ENCODE measurements at regions not wholly inside any gene's neighbourhood (a gene's known extent, or its start where the extent isn't known, plus 50 kb on each side); places are given as distances from the start of the nearest gene placed in this dataset.
A peak's percentile ranks its signal among the peaks of the same experiment; 100 is the strongest.

DNA sequence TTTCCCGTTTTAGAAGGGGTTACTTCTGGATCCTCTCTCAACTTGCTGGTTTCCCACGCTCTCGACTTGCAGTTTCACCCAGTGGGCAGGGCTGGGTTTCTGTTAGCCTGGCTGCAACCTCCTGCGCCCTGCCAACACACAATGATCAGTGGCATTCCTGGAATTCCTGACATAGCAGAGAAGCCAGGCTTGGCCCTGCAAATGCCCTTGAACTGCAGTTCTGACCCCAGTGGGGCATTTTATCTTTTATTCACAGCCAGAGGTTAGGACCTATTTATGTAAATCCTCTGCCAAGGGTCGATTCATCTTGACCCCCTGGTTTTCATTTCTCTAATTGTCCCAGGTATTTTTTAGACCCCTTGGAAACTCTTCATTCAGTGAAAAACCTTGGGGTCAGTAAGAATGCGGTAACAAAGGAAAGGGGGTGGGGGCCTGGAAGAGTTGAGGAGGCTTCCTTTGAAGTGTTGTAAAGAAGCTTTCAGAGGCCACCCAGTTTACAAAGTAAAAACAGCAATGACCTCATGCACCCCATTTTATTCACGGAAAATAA is 217.6 kb downstream of the ZNF674 start (continued):
- TF ChIP-seq, protein P1, sequence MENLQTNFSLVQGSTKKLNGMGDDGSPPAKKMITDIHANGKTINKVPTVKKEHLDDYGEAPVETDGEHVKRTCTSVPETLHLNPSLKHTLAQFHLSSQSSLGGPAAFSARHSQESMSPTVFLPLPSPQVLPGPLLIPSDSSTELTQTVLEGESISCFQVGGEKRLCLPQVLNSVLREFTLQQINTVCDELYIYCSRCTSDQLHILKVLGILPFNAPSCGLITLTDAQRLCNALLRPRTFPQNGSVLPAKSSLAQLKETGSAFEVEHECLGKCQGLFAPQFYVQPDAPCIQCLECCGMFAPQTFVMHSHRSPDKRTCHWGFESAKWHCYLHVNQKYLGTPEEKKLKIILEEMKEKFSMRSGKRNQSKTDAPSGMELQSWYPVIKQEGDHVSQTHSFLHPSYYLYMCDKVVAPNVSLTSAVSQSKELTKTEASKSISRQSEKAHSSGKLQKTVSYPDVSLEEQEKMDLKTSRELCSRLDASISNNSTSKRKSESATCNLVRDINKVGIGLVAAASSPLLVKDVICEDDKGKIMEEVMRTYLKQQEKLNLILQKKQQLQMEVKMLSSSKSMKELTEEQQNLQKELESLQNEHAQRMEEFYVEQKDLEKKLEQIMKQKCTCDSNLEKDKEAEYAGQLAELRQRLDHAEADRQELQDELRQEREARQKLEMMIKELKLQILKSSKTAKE (CRISPR knock-in tag; IDR thresholded peaks at IDR 0.05; ENCODE audit: borderline replicate concordance), result peak; percentile 35; the same call in 1 of the 2 replicates
- TF ChIP-seq ZNF792 (CRISPR knock-in tag; IDR thresholded peaks at IDR 0.05) (no peak), PRPF4 (IDR thresholded peaks at IDR 0.05; ENCODE audit: low read depth, low read length, poor library complexity, severe bottlenecking) (no peak), GTF3A (CRISPR knock-in tag; conservative IDR thresholded peaks at IDR 0.05) (no peak), ZSCAN31 (CRISPR knock-in tag; IDR thresholded peaks at IDR 0.05; ENCODE audit: low read depth) (peak; percentile 65; the same call in 1 of the 2 replicates), FOXP1 (IDR thresholded peaks at IDR 0.05) (no peak), FOXP1 (CRISPR knock-in tag; IDR thresholded peaks at IDR 0.05) (peak; percentile 7; the same call in 1 of the 2 replicates), PRMT3 (CRISPR knock-in tag; IDR thresholded peaks at IDR 0.05; ENCODE audit: borderline replicate concordance, low read depth) (no peak), TRIM24 (CRISPR knock-in tag; IDR thresholded peaks at IDR 0.05) (no peak), ISX (CRISPR knock-in tag; conservative IDR thresholded peaks at IDR 0.05) (no peak), CBX1 (IDR thresholded peaks at IDR 0.05; ENCODE audit: low read depth) (no peak), ZNF547 (CRISPR knock-in tag; IDR thresholded peaks at IDR 0.05) (no peak), KDM1A (CRISPR knock-in tag; IDR thresholded peaks at IDR 0.05) (no peak), BRD4 (CRISPR knock-in tag; IDR thresholded peaks at IDR 0.05) (no peak; the same call in 1 of the 2 replicates), KDM4B (CRISPR knock-in tag; IDR thresholded peaks at IDR 0.05) (no peak)
- TF ChIP-seq, protein P2, sequence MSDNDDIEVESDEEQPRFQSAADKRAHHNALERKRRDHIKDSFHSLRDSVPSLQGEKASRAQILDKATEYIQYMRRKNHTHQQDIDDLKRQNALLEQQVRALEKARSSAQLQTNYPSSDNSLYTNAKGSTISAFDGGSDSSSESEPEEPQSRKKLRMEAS (IDR thresholded peaks at IDR 0.05), result peak; percentile 38; the same call in 1 of the 2 replicates
- TF ChIP-seq, protein P3, sequence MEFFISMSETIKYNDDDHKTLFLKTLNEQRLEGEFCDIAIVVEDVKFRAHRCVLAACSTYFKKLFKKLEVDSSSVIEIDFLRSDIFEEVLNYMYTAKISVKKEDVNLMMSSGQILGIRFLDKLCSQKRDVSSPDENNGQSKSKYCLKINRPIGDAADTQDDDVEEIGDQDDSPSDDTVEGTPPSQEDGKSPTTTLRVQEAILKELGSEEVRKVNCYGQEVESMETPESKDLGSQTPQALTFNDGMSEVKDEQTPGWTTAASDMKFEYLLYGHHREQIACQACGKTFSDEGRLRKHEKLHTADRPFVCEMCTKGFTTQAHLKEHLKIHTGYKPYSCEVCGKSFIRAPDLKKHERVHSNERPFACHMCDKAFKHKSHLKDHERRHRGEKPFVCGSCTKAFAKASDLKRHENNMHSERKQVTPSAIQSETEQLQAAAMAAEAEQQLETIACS (CRISPR knock-in tag; IDR thresholded peaks at IDR 0.05), result no peak
- TF ChIP-seq, protein P4, sequence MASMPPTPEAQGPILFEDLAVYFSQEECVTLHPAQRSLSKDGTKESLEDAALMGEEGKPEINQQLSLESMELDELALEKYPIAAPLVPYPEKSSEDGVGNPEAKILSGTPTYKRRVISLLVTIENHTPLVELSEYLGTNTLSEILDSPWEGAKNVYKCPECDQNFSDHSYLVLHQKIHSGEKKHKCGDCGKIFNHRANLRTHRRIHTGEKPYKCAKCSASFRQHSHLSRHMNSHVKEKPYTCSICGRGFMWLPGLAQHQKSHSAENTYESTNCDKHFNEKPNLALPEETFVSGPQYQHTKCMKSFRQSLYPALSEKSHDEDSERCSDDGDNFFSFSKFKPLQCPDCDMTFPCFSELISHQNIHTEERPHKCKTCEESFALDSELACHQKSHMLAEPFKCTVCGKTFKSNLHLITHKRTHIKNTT (CRISPR knock-in tag; IDR thresholded peaks at IDR 0.05), result no peak
- TF ChIP-seq, protein P5, sequence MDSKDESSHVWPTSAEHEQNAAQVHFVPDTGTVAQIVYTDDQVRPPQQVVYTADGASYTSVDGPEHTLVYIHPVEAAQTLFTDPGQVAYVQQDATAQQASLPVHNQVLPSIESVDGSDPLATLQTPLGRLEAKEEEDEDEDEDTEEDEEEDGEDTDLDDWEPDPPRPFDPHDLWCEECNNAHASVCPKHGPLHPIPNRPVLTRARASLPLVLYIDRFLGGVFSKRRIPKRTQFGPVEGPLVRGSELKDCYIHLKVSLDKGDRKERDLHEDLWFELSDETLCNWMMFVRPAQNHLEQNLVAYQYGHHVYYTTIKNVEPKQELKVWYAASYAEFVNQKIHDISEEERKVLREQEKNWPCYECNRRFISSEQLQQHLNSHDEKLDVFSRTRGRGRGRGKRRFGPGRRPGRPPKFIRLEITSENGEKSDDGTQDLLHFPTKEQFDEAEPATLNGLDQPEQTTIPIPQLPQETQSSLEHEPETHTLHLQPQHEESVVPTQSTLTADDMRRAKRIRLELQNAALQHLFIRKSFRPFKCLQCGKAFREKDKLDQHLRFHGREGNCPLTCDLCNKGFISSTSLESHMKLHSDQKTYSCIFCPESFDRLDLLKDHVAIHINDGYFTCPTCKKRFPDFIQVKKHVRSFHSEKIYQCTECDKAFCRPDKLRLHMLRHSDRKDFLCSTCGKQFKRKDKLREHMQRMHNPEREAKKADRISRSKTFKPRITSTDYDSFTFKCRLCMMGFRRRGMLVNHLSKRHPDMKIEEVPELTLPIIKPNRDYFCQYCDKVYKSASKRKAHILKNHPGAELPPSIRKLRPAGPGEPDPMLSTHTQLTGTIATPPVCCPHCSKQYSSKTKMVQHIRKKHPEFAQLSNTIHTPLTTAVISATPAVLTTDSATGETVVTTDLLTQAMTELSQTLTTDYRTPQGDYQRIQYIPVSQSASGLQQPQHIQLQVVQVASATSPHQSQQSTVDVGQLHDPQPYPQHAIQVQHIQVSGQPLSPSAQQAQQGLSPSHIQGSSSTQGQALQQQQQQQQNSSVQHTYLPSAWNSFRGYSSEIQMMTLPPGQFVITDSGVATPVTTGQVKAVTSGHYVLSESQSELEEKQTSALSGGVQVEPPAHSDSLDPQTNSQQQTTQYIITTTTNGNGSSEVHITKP (CRISPR knock-in tag; IDR thresholded peaks at IDR 0.05; ENCODE audit: low read depth), result no peak
- TF ChIP-seq, protein P6, sequence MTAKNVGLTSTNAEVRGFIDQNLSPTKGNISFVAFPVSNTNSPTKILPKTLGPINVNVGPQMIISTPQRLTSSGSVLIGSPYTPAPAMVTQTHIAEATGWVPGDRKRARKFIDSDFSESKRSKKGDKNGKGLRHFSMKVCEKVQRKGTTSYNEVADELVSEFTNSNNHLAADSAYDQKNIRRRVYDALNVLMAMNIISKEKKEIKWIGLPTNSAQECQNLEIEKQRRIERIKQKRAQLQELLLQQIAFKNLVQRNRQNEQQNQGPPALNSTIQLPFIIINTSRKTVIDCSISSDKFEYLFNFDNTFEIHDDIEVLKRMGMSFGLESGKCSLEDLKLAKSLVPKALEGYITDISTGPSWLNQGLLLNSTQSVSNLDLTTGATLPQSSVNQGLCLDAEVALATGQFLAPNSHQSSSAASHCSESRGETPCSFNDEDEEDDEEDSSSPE (CRISPR knock-in tag; IDR thresholded peaks at IDR 0.05), result no peak
- TF ChIP-seq, protein P7, sequence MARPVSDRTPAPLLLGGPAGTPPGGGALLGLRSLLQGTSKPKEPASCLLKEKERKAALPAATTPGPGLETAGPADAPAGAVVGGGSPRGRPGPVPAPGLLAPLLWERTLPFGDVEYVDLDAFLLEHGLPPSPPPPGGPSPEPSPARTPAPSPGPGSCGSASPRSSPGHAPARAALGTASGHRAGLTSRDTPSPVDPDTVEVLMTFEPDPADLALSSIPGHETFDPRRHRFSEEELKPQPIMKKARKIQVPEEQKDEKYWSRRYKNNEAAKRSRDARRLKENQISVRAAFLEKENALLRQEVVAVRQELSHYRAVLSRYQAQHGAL (CRISPR knock-in tag; IDR thresholded peaks at IDR 0.05; ENCODE audit: not compliant biosample characterization), result no peak
